ENCODE measurements at regions not wholly inside any gene's neighbourhood (a gene's known extent, or its start where the extent isn't known, plus 50 kb on each side); places are given as distances from the start of the nearest gene placed in this dataset.

DNA sequence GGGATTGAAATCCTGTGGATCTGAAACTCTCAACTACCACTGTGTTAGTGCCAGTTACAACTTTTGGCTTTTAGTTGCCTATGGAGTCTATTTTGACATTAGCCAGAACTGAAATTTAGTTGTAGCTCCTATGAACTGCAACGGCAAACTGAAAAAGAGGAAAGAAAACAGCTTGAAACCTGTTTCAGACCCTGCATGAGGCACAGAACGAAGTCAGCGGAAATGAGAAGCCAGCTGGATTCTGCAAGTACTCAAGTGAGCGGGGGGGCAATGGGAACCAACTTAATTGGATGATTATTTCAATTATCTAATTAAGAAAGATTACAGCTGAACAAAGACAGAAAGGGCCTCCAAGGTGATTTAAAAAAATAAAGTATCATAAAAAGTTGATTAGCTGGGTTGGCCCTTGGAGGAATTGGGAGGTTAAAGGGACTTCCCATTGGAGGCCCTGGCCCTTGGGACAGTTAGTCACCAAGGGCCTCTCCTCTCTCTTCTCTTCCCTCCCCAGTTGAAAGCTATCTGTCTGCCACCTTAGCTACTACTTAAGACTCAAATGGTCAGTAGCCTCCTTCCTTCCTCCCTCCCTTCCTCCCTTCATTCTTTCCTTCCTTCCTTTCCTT lies 352.1 kb downstream of the SHQ1 start (continued):
- TF ChIP-seq JUN (IDR thresholded peaks at IDR 0.05; ENCODE audit: low read depth, low read length) (no peak), SAP30 (IDR thresholded peaks at IDR 0.05; ENCODE audit: insufficient read depth, insufficient replicate concordance, low read length) (no peak), TEAD4 (IDR thresholded peaks at IDR 0.05; ENCODE audit: low read depth, low read length) (no peak)

Data from H1 (cell line).